A549 (cell line): ENCODE measurements at regions not wholly inside any gene's neighbourhood (a gene's known extent, or its start where the extent isn't known, plus 50 kb on each side); places are given as distances from the start of the nearest gene placed in this dataset.
A peak's percentile ranks its signal among the peaks of the same experiment; 100 is the strongest.

Source experiments
- ATAC-seq, 2 experiments: fragments of 200-7000 bp in 1 of 2; fragments of >200 bp in 1 of 2; cut with Nextera tagmentation in 1 of 2; cut with Tn5 transposase in 1 of 2; 3 replicates each; pipeline versions ENCODE4 v1.8.0 to v1.9.1; 2018 to 2020; ENCODE audit warnings: mild to moderate bottlenecking in 1 of 2, moderate library complexity in 1 of 2
- CTCF ChIA-PET: fragments of 300-600 bp; sonication (Branson Sonifier 250); formaldehyde crosslinking; extraction: SDS; loops from one replicate; lab custom pipeline; 2021; ENCODE audit warnings: antibody characterized with exemption, inconsistent platforms; lab: Yijun Ruan, JAX
- POLR2A ChIA-PET: fragments of 350-600 bp; formaldehyde crosslinking; extraction: SDS; loops from one replicate; lab custom pipeline; 2021; ENCODE audit warnings: antibody characterized with exemption, inconsistent platforms; lab: Yijun Ruan, JAX
- DNase-seq, 2 experiments: peaks; one replicate each; pipeline versions ENCODE4 v3.0.0 to v3.0.0-alpha.2; 2011 to 2016; ENCODE audit warnings: low read depth in 1 of 2, low spot score in 1 of 2
- FAIRE-seq: peaks from 2 replicates; lab custom pipeline; 2011; peaks lifted over from hg19 to GRCh38; lab: Jason Lieb, UNC
- H3K27ac ChIP-seq, 2 experiments: fragments of >200 bp; sonication (Bioruptor Twin); formaldehyde crosslinking; 3 replicates each; pipeline ENCODE4 v1.5.1; 2016 to 2017
- H3K4me1 ChIP-seq: fragments of >200 bp; sonication (Bioruptor Twin); formaldehyde crosslinking; 3 replicates; pipeline ENCODE4 v1.6.1; 2016
- H3K4me2 ChIP-seq: fragments of >200 bp; sonication (Bioruptor Twin); formaldehyde crosslinking; 3 replicates; pipeline ENCODE4 v1.6.1; 2016
- H3K4me3 ChIP-seq: fragments of >200 bp; sonication (Bioruptor Twin); formaldehyde crosslinking; 3 replicates; pipeline ENCODE4 v1.5.1; 2016
- H3K9me3 ChIP-seq: fragments of >200 bp; sonication (Bioruptor Twin); formaldehyde crosslinking; 3 replicates; pipeline ENCODE4 v1.6.1; 2016
- CBX2 ChIP-seq: fragments of 200-600 bp; sonication (generic); IDR thresholded peaks from 2 replicates; pipeline ENCODE4 v1.6.1; 2016; ENCODE audit warnings: low read depth, mild to moderate bottlenecking, borderline replicate concordance
- CBX8 ChIP-seq: fragments of 200-600 bp; sonication (generic); IDR thresholded peaks from 2 replicates; pipeline ENCODE4 v1.6.1; 2016
- CEBPB ChIP-seq, 2 experiments: fragments of >200 bp in 1 of 2; sonication (Bioruptor Twin) in 1 of 2; formaldehyde crosslinking in 1 of 2; IDR thresholded peaks; 2 replicates each; pipeline ENCODE4 v1.6.1; 2012 to 2016
- ESRRA ChIP-seq: fragments of 150-350 bp; IDR thresholded peaks from 2 replicates; pipeline ENCODE4 v1.6.1; 2014; ENCODE audit warnings: mild to moderate bottlenecking, low read length, borderline replicate concordance
- FOSL2 ChIP-seq, 2 experiments: fragments of 450-650 bp in 1 of 2; fragments of >200 bp in 1 of 2; sonication (Bioruptor Twin) in 1 of 2; formaldehyde crosslinking; IDR thresholded peaks; 2 replicates each; pipeline versions ENCODE4 v1.5.0 to v1.6.1; 2016 to 2020; ENCODE audit warnings: mild to moderate bottlenecking in 1 of 2, moderate library complexity in 1 of 2
- HDAC2 ChIP-seq: fragments of 200-600 bp; sonication (generic); IDR thresholded peaks from 2 replicates; pipeline ENCODE4 v1.6.1; 2016
- HES2 ChIP-seq: fragments of >200 bp; sonication (Bioruptor Twin); formaldehyde crosslinking; IDR thresholded peaks from 2 replicates; pipeline ENCODE4 v1.6.1; 2016
- HOXA7 ChIP-seq: fragments of 250-450 bp; sonication (Bioruptor Pico); IDR thresholded peaks from 2 replicates; pipeline ENCODE4 v1.5.0; 2020; ENCODE audit warnings: mild to moderate bottlenecking, moderate library complexity
- JUN ChIP-seq, 2 experiments: fragments of >200 bp; sonication (Bioruptor Twin); formaldehyde crosslinking; IDR thresholded peaks; 2 replicates in 1 of 2; 3 replicates in 1 of 2; pipeline ENCODE4 v1.6.1; 2016 to 2017
- KDM5A ChIP-seq: fragments of 200-600 bp; sonication (generic); IDR thresholded peaks from 2 replicates; pipeline ENCODE4 v1.6.1; 2016; ENCODE audit warnings: antibody characterized with exemption, mild to moderate bottlenecking
- MAZ ChIP-seq: fragments of 150-350 bp; IDR thresholded peaks from 2 replicates; pipeline ENCODE4 v1.6.1; 2014; ENCODE audit warnings: antibody characterized with exemption, low read depth, low read length, borderline replicate concordance
- NFE2L2 ChIP-seq: fragments of 150-350 bp; conservative IDR thresholded peaks from 2 replicates; pipeline ENCODE4 v1.6.1; 2014; ENCODE audit warnings: low read length
- NR3C1 ChIP-seq: fragments of >200 bp; sonication (Bioruptor Twin); formaldehyde crosslinking; IDR thresholded peaks from 3 replicates; pipeline ENCODE4 v1.6.1; 2017
- PHF8 ChIP-seq: fragments of 200-600 bp; sonication (generic); IDR thresholded peaks from 2 replicates; pipeline ENCODE4 v1.6.1; 2016; ENCODE audit warnings: low read depth, mild to moderate bottlenecking, antibody characterized with exemption, moderate library complexity, borderline replicate concordance
- POLR2A ChIP-seq: IDR thresholded peaks from 2 replicates; pipeline ENCODE4 v1.6.1; 2012; ENCODE audit warnings: mild to moderate bottlenecking, low read length
- RAD21 ChIP-seq, 2 experiments: fragments of >200 bp in 1 of 2; sonication (Bioruptor Twin) in 1 of 2; formaldehyde crosslinking in 1 of 2; IDR thresholded peaks in 1 of 2; conservative IDR thresholded peaks in 1 of 2; 2 replicates in 1 of 2; 3 replicates in 1 of 2; pipeline ENCODE4 v1.6.1; 2012 to 2018; ENCODE audit warnings: inconsistent platforms in 1 of 2
- RARB ChIP-seq: fragments of 250-450 bp; sonication (Bioruptor Pico); IDR thresholded peaks from 2 replicates; pipeline ENCODE4 v1.8.0; 2021; ENCODE audit warnings: mild to moderate bottlenecking, moderate library complexity
- RCOR1 ChIP-seq: fragments of 150-350 bp; IDR thresholded peaks from 2 replicates; pipeline ENCODE4 v1.6.1; 2014; ENCODE audit warnings: antibody characterized with exemption, low read length, low read depth
- RNF2 ChIP-seq: fragments of 200-600 bp; sonication (generic); IDR thresholded peaks from 2 replicates; pipeline ENCODE4 v1.6.1; 2016; ENCODE audit warnings: low read depth, mild to moderate bottlenecking, antibody characterized with exemption, moderate library complexity, borderline replicate concordance
- SMC3 ChIP-seq: fragments of >200 bp; sonication (Bioruptor Twin); formaldehyde crosslinking; IDR thresholded peaks from 3 replicates; pipeline ENCODE4 v1.6.1; 2018; ENCODE audit warnings: inconsistent platforms
- TP53 ChIP-seq: fragments of 250-450 bp; sonication (Bioruptor Pico); IDR thresholded peaks from 2 replicates; pipeline ENCODE4 v1.5.0; 2021; ENCODE audit warnings: mild to moderate bottlenecking, moderate library complexity
- ZFP36 ChIP-seq: fragments of 450-650 bp; IDR thresholded peaks from 2 replicates; pipeline ENCODE4 v1.6.1; 2014; ENCODE audit warnings: borderline replicate concordance; ENCODE audit not compliant: partially characterized antibody
- ZSCAN20 ChIP-seq: fragments of 250-450 bp; sonication (Bioruptor Pico); IDR thresholded peaks from 2 replicates; pipeline ENCODE4 v1.8.0; 2022; ENCODE audit warnings: mild to moderate bottlenecking, moderate library complexity
- WGBS: methylation state at CpG from one replicate; pipeline ENCODE4 v1.1.6; 2017; ENCODE audit errors: missing lambda C conversion rate; 5-methylcytosine and 5-hydroxymethylcytosine counted together
- TF ChIP-seq, protein P1 (sequence below): fragments of >200 bp; sonication (Bioruptor Twin); formaldehyde crosslinking; IDR thresholded peaks from 3 replicates; pipeline ENCODE4 v1.6.1; 2016
- TF ChIP-seq, protein P2 (sequence below): fragments of 200-600 bp; sonication (generic); IDR thresholded peaks from 2 replicates; pipeline ENCODE4 v1.6.1; 2016; ENCODE audit warnings: antibody characterized with exemption, mild to moderate bottlenecking, moderate library complexity
- TF ChIP-seq, protein P3 (sequence below): fragments of 150-350 bp; IDR thresholded peaks from 2 replicates; pipeline ENCODE4 v1.6.1; 2014; ENCODE audit warnings: low read depth, mild to moderate bottlenecking, low read length

GRCh38 chr13:44211704-44212346, 161.8 kb upstream of the SERP2 start:
- CTCF ChIA-PET = no interaction called here
- no peak overlapping the region for H3K4me2 ChIP-seq
- H3K4me3 ChIP-seq = no peak overlapping the region
- H3K27ac ChIP-seq = peak overlapping the region in 1 of 2 experiments; percentile 25; a peak in 1 of 6 replicates
- ATAC-seq (no peak), DNase-seq (no peak), FAIRE-seq (no peak)
- TF ChIP-seq, protein P1, sequence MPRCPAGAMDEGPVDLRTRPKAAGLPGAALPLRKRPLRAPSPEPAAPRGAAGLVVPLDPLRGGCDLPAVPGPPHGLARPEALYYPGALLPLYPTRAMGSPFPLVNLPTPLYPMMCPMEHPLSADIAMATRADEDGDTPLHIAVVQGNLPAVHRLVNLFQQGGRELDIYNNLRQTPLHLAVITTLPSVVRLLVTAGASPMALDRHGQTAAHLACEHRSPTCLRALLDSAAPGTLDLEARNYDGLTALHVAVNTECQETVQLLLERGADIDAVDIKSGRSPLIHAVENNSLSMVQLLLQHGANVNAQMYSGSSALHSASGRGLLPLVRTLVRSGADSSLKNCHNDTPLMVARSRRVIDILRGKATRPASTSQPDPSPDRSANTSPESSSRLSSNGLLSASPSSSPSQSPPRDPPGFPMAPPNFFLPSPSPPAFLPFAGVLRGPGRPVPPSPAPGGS = no peak
- TF ChIP-seq FOSL2 (IDR thresholded peaks at IDR 0.05) = no peak
- TF ChIP-seq FOSL2 (CRISPR knock-in tag; IDR thresholded peaks at IDR 0.05) = no peak
- no peak for TF ChIP-seq HDAC2
- TF ChIP-seq RARB = no peak
- no peak for TF ChIP-seq CBX8
- TF ChIP-seq KDM5A = no peak
- no peak for TF ChIP-seq RNF2
- TF ChIP-seq, protein P2, sequence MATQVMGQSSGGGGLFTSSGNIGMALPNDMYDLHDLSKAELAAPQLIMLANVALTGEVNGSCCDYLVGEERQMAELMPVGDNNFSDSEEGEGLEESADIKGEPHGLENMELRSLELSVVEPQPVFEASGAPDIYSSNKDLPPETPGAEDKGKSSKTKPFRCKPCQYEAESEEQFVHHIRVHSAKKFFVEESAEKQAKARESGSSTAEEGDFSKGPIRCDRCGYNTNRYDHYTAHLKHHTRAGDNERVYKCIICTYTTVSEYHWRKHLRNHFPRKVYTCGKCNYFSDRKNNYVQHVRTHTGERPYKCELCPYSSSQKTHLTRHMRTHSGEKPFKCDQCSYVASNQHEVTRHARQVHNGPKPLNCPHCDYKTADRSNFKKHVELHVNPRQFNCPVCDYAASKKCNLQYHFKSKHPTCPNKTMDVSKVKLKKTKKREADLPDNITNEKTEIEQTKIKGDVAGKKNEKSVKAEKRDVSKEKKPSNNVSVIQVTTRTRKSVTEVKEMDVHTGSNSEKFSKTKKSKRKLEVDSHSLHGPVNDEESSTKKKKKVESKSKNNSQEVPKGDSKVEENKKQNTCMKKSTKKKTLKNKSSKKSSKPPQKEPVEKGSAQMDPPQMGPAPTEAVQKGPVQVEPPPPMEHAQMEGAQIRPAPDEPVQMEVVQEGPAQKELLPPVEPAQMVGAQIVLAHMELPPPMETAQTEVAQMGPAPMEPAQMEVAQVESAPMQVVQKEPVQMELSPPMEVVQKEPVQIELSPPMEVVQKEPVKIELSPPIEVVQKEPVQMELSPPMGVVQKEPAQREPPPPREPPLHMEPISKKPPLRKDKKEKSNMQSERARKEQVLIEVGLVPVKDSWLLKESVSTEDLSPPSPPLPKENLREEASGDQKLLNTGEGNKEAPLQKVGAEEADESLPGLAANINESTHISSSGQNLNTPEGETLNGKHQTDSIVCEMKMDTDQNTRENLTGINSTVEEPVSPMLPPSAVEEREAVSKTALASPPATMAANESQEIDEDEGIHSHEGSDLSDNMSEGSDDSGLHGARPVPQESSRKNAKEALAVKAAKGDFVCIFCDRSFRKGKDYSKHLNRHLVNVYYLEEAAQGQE = no peak
- no peak for TF ChIP-seq ZFP36
- no peak for TF ChIP-seq POLR2A
- H3K4me1 ChIP-seq = no peaks in the 10 kb centered on the region
- no peaks in the 10 kb centered on the region for H3K9me3 ChIP-seq
- POLR2A ChIA-PET = no interaction called here
- WGBS = 83% methylated on average over 14 of the region's 14 CpGs

GRCh38 chr13:44212633-44213396, 160.8 kb upstream of the SERP2 start:
- no peaks in the 10 kb centered on the region for H3K4me1 ChIP-seq
- no peak for TF ChIP-seq NFE2L2
- no peak for TF ChIP-seq TP53 (CRISPR knock-in tag)
- TF ChIP-seq ESRRA = no peak
- no peak for TF ChIP-seq CEBPB (IDR thresholded peaks at IDR 0.05)
- TF ChIP-seq RAD21 (conservative IDR thresholded peaks at IDR 0.05 in 1 of 2, IDR thresholded peaks at IDR 0.05 in 1 of 2) = no peak
- TF ChIP-seq, all 56 proteins: peak for 0
- Histone ChIP-seq H3K4me2 (no peak overlapping the region), H3K9me3 (no peaks in the 10 kb centered on the region), H3K4me3 (no peak overlapping the region), H3K27ac (peak overlapping the region; percentile 34 to 75; a peak in 4 of 6 replicates)
- WGBS = 56% methylated on average over 9 of the region's 9 CpGs
- ChIA-PET CTCF (no interaction called here), POLR2A (no interaction called here)
- no peak for DNase-seq
- ATAC-seq = no peak
- no peak for FAIRE-seq

DNA sequence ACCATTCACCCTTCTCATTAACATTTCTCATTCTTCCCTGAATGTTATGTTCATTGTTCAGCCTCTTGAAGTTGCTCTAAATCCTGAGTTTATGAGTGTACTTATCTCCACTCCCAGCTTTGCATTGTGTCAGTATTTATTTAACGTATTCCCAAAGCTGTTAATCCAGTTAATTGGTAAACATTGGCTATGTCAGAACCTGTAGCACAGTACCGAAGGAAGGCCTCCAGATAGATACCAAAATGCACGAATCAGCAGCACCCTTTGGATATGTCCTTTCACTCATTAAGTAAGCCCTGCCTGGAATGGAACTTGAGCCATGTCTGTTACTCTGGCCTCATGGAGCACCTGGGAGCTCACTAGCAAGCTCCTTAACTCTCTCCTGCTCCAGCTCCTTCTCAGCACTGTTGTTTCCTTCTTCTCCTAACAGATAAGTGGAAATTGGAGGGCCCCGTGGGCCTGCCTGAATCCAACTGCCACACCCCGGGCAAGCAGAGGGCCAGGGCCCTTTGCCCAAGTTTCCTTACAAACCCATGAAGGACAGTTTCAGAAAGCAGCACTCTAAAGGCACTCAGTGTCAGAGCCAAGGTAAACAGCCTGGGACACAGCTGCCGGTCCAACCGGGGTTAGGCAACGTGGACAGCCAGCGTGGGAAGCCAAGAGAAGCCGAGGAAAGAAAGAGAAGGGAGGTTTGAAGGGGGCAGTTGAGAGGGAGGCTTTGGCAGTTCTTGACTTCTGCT, 155.0 kb upstream of the SERP2 start:
- Histone ChIP-seq H3K4me2 (peak overlapping the region; percentile 17; the same call in 2 of the 3 replicates), H3K4me1 (peaks cover 28% of the 10 kb centered on the region), H3K27ac (peak overlapping the region; percentile 67 to 84; a peak in 5 of 6 replicates), H3K4me3 (no peak overlapping the region), H3K9me3 (no peaks in the 10 kb centered on the region)
- ChIA-PET POLR2A (no interaction called here), CTCF (interaction anchor here (0.7 to 1.7 kb wide), 3 partner anchors 8 to 310 kb away, joined by 3 to 4 read pairs (median 4); no protein-coding TSS in a partner anchor)
- ATAC-seq = peak in 1 of 2 experiments; percentile 63; a peak in 3 of 6 replicates
- WGBS = 70% methylated on average over 10 of the region's 10 CpGs
- FAIRE-seq = no peak
- DNase-seq = no peak
- no peak for TF ChIP-seq ZSCAN20 (CRISPR knock-in tag)
- no peak for TF ChIP-seq PHF8
- TF ChIP-seq, protein P3, sequence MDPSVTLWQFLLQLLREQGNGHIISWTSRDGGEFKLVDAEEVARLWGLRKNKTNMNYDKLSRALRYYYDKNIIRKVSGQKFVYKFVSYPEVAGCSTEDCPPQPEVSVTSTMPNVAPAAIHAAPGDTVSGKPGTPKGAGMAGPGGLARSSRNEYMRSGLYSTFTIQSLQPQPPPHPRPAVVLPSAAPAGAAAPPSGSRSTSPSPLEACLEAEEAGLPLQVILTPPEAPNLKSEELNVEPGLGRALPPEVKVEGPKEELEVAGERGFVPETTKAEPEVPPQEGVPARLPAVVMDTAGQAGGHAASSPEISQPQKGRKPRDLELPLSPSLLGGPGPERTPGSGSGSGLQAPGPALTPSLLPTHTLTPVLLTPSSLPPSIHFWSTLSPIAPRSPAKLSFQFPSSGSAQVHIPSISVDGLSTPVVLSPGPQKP = no peak
- TF ChIP-seq HES2 = no peak
- TF ChIP-seq CBX2 = no peak
- no peak for TF ChIP-seq HOXA7 (CRISPR knock-in tag)
- no peak for TF ChIP-seq RCOR1
- no peak for TF ChIP-seq JUN (IDR thresholded peaks at IDR 0.05)
- no peak for TF ChIP-seq SMC3
- no peak for TF ChIP-seq FOSL2 (IDR thresholded peaks at IDR 0.05)
- no peak for TF ChIP-seq FOSL2 (CRISPR knock-in tag; IDR thresholded peaks at IDR 0.05)
- TF ChIP-seq POLR2A = no peak
- TF ChIP-seq MAZ = no peak
- TF ChIP-seq NR3C1 = no peak
